SIG-M5 (cell line): ENCODE measurements at regions not wholly inside any gene's neighbourhood (a gene's known extent, or its start where the extent isn't known, plus 50 kb on each side); places are given as distances from the start of the nearest gene placed in this dataset.
"Not testable (repeated sequence)": the region's sequence is repeated elsewhere in the genome, so short reads cannot be mapped to it uniquely, and the experiment has no call there.

Experiments used
- DNase-seq: peaks from one replicate; lab custom pipeline; 2025; lab: John Stamatoyannopoulos, UW

DNA sequence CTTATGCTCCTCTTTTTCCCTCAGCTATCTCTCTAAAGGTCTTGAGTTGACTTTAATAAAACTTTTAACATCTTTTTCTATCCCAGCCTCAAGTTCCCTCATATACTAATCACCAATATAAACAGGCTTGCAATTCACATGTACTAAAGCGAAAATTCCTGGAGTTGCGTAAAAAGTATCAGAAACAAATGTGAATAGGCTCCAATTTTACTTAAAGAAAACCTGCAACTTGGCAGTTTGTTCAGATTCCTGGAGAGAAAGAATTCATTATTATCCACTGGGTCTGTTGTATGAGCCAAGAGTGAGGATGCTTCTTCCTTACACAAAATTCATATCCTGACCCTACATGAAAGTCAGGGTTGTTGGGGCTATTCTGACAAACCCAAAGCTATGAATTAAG is 384.2 kb downstream of the DTWD2 start:
- no peak for DNase-seq

DNA sequence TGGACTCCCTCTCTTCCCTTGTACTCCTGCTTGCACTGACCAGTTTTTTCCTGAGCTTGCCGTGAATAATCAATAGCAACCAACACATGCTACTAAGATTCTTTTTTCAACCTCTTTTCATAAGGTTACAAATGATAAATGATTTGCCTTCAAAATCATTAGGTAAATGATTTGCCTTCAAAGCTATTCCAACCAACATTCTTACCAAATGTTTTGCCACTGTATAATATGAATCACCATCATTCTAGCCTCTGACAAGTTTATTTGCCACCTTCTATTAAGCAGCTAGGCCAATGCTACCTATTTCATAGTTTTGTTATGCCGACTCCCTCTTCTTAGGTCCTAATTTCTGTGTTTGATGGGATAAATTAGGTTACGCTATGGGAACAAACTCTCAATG is 385.1 kb downstream of the DTWD2 start:
- no peak for DNase-seq

GRCh38 chr5:118598311-118598710 is 390.0 kb downstream of the DTWD2 start:
- no peak for DNase-seq

- DNase-seq: no peak
Observed at GRCh38 chr5:118597543-118597942, 390.8 kb downstream of the DTWD2 start.

DNA sequence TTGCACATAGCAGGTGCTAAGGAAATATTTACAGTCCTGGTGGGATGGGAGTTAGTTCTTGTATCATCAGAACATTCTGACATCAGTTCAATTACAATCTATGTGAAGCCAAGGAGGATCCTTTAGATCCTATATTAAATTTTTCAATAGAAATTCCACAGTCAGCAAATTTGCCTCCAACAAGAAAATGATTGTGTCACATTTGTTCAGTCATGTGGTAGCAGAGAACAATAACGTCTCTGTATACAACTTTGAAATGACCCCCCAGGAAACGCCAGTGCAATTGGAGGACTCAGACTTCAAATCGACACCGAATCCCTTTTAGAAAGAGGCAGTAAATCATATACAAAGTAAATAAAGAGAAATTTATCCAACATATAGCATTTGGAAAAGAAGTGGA is 392.1 kb downstream of the DTWD2 start:
- DNase-seq: no peak

DNA sequence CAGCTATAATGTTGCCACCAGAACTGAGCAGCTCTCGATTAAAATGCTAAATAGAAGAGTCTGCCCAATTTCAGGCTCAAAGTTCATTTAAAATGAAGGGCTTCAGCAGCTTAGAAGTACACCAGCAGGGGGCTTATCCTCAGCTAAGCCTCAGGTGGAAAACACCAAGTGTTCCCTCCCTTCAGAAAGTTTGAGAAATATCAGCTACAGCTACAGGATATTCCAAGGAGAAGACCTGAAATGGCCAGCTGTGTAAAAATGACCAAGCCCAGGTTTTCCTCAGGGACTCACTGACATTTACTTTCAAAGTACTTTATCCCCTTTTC is 395.4 kb downstream of the DTWD2 start:
- no peak for DNase-seq

DNA sequence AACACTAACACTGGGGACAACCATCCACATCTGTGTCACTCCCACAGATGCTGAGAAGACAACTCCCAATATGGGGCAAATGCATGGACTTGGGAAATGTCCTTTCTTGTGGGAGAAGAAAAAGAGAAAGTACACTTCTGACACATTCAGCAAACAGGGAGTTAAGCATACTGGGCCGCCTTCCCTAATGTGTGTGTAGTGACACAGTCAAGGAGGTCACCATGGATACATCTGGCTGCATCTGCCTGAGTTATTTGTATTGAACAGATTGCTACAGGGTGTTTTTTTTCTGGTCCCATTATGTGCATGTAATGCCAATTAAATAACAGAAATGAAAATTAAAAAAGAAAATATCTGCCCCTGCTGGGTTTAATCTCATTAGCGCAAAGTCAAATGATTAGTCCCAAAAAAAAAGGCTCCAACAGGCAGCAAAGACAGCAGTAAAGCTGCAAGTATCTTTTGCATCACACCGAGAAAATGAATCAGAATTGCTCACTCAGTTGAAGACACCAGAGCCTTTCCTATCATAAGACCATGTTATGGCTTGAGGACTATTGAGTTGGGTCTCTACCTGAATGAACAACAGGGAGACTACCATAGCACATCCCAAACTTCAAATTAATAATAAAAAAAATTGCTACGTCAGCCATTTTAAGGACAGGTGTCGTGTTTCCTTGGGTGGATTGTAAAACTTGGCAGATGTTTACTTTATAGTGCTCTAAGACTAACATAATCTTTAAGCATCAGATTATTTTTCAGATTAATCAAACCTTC is 395.9 kb downstream of the DTWD2 start:
- no peak for DNase-seq

DNA sequence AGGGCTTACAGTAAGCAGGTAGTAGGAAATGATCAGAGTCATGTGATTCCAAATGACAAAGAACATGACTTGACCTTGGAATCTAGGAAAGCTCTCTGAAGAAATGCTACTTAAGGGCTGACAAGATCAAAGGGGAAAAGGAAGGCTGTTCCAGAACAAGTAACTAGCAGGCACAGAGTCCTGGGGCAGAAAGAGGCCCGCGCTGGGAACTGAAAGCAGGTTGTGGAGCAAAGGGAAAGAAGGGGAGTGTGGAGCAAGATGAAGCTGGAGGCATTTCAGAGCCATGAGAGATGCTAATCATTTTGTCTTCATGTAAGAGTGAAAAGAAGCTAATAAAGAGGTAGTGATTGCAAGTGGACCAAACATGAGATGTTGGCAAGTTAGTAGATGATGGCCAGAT is 397.5 kb downstream of the DTWD2 start:
- no peak for DNase-seq

- no peak for DNase-seq
Observed at GRCh38 chr5:118580949-118581348, 407.4 kb downstream of the DTWD2 start.

DNA sequence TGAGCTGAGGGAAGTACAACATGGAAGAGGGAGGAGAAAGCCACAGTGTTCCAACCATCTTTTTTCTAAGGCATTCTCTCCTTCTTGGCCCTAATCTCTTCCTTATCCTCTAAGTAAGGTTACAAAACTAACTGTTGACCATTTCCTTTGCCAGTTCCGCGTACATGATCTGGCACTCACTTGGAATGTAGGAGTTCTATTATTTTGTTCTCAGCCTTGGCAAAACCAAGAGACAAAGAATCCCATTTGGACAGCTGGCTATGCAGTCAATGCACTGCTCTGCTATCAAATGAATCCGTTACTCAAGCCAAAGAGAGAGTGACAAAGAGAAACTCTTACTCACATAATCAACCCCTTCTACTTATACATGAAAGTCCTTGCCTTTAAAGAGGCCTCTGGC is 410.3 kb downstream of the DTWD2 start:
- no peak for DNase-seq

DNA sequence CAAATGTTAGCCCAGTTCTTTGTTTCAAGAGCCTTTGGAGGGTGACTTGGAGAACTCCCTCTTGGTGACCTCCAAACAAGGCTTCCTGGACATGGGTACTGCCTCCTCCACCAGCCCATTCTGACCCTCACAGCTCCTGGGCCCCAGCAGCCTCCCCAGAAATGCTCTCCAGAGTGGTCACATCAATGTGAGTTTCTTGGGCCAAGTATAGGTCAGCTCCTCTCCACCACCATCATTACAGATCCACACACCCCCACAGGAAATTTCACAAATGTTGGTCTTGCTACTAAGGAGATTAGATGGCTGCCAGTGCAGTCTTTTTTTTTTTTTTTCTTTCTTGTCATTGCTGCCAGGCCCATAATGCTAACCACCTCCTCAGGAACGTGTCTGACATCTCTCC is 410.7 kb downstream of the DTWD2 start:
- DNase-seq: no peak

DNA sequence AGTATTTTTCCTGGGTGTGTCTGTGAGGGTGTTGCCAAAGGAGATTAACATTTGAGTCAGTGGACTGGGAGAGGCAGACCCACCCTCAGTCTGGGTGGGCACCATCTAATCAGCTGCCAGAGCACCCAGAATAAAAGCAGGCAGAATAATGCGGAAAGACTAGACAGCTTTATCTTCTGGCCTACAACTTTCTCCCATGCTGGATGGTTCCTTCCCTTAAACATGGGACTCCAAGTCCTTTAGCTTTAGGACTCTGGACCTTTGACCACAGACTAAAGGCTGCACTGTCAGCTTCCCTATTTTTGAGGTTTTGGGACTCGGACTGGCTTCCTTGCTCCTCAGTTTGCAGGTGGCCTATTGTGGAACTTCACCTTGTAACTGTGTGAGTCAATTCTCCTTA is 418.1 kb downstream of the DTWD2 start:
- DNase-seq: not testable (repeated sequence)

DNA sequence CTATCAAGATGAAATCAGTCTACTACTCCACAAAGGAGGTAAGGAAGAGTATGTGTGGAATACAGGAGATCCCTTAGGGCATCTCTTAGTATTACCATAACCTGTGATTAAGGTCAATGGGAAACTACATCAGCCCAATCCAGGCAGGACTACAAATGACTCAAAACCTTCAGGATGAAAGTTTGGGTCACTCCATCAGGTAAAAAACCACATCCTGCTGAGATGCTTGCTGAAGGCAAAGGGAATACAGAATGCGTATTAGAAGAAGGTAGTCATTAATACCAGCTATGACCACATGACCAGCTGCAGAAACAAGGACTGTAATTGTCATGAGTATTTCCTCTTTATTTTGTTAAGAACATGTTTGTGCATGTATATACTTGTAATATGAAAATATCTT is 418.8 kb downstream of the DTWD2 start:
- DNase-seq: not testable (repeated sequence)

GRCh38 chr5:118565335-118565971 is 422.9 kb downstream of the DTWD2 start:
- no peak for DNase-seq

DNA sequence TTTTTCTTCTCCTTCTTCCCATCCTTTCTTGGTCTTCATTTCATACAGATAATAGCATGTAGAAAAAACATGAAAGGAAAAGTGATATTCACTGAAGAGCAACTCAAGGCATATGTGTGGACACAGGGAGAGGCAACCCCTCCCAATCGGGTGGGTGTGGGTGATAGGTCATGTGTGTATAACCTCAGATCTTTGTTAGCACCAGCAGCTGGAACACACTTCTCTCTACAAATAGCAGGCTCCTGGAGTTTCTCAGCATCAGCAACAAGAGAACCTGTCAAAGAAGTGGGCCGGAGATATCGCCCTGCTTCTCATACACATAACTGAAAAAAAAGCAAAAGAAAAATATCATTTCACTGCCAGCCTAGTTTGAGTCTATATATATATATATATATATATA is 426.4 kb downstream of the DTWD2 start:
- no peak for DNase-seq

DNA sequence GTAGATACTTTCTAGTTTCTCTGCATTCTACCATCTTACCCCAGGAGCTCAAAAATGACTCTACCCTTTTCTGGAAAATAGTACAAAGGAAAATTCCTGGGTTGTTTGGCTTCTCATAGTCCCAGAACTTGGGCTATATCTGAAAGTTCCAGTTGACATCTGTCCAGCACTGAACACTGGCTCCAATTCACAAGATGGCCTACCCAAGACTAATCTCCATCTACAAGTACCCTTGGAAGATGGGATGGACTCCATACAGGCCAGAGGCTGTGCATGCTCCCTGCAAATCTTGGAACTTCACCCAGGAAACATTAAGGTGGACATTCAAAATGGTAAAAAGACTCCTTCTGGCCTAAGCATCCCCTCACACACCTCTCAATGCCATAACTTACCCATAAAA is 427.1 kb downstream of the DTWD2 start:
- DNase-seq: no peak

- no peak for DNase-seq
Observed at GRCh38 chr5:118558871-118559270, 429.5 kb downstream of the DTWD2 start.

GRCh38 chr5:118557251-118557661 is 431.1 kb downstream of the DTWD2 start:
- no peak for DNase-seq

DNA sequence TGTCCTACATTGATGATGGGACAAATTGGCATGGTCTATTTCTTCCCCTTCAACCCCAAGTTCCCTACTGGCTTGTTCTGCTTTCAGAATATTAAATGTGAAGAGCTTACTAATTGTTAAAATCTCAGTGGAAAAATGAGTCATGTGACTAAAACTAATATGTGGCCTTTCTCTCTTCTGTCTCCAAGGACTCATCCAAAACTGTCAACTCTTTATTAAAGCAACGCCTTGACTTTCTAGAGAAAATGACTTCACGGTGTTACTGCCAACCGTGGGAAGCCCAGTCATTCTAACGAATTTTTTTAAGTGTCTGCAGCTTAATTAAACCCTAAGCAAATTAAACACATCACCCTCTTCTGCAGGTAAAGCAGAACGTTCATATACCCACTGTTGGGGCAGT is 431.6 kb downstream of the DTWD2 start:
- DNase-seq: no peak

DNA sequence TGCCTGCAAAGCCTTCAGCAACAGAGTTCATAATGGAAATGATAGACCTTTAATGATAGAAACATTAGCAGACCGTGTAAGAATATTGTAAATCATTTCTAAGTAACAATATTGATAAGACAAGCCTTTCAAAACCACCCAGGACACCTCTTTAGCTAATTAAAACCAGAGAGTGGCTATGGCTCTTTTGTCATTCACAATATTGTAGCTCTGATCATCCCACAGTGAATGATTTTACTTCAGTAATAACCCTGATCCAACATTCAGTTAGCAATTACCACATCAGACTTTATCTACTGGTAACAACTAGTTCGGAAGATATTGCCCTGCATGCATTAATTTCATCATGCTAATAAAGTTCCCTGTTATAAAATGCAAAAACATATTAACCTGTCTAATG is 432.6 kb downstream of the DTWD2 start:
- DNase-seq: no peak

GRCh38 chr5:118554981-118555380 is 433.4 kb downstream of the DTWD2 start:
- DNase-seq: no peak

GRCh38 chr5:118554241-118554640 is 434.1 kb downstream of the DTWD2 start:
- no peak for DNase-seq

DNA sequence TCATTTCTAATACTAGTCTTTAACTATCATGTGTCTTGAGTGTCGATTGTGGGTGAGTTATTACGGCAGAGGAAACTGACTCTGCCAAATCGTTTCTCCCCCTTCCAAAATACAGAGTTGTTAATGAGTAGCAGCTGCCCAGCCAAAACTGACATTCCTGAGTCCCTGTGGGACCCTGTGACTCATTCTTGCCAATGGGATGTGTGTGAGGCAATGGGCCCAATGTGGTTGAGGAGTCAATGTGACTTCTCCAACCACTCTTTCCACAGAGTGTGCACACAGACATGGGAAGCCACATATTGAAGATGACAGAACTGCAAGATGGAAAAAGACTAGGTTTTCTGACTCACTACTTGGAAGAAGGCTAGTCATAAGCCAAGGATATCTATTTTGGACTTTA is 434.7 kb downstream of the DTWD2 start:
- no peak for DNase-seq

GRCh38 chr5:118552731-118553360 is 435.5 kb downstream of the DTWD2 start:
- DNase-seq: no peak
